ENCODE measurements at regions not wholly inside any gene's neighbourhood (a gene's known extent, or its start where the extent isn't known, plus 50 kb on each side); places are given as distances from the start of the nearest gene placed in this dataset.
"Not testable (repeated sequence)": the region's sequence is repeated elsewhere in the genome, so short reads cannot be mapped to it uniquely, and the experiment has no call there.

DNA sequence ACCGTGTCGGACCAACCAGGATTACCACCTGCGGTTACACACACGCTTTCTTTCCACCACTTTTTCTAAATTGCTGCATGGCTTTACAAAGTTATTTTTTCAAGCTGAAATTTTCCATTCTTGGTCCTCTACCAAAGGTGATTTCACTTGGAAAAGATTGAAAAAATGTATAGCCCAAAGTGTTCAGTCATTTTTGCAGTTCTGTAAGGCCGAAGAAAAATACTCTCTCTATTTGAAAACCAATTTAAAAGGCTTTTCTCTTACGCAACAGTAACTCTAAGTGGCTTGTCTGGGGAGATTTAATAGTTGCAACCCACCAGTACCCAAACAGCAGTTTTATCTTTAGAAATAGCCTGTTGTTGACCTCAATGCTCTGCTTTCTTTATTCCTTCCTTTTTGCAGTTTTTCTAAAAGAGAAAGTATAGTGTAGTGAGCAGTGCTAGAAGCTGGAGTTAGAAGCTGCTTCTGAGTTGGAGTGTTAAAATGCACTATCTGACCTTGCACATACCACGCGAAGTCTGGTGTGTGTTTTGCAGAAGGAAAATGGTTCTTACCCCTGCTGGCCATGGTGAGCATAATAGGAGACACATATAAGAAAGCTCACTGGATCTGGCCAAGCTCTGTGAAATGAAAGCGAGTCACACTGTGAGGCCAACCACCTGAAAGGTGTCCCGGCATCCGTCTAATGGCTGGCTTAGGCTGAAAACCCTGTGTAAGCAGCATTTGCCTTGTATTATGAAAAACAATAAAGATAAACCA, 201.0 kb upstream of the ADRA1D start:
- ChIA-PET CTCF (no interaction called here), POLR2A (no interaction called here)

DNA sequence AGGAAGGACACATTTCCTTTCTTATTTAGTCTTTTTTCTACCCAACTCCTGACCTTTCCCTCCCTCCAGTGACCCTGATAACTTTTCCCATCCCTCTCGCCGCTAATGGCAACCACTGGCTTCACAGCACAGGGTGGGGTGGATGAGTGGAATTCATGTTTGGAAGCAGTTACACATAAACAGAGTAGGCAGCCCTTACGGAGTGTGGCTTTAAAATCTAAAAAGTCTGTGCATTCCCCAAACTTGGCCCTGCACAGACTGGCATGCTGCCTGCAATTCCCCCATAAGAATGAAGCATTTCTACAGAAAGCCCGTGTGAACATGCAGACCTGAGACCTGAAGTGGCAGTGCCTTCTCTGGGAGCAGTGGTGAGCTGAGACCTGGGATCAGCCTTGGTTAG, 196.7 kb upstream of the ADRA1D start:
- CTCF ChIA-PET, result no interaction called here

DNA sequence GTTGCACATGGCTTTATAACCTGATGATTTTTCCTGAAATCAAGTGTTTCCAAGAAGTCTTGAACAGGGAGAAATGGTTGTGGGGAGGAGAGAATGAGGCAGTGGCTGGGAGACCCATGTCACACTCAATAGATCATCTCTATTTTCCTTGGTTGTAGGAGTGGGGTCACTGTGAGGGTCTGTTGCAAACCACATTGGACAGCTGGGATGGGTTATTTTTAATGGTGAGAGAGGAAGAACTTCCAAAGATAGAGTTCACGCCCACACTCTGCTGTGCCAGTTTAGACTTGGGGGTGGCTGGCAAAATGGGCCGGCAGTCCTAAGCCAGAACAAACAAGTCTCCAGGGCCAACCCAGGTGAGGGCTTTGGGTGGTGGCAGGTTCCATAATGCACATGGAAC, 196.2 kb upstream of the ADRA1D start:
- CTCF ChIA-PET, result no interaction called here
- POLR2A ChIA-PET, result no interaction called here

More for the DNA sequence above, 196.7 kb upstream of the ADRA1D start:
- POLR2A ChIA-PET, result no interaction called here

DNA sequence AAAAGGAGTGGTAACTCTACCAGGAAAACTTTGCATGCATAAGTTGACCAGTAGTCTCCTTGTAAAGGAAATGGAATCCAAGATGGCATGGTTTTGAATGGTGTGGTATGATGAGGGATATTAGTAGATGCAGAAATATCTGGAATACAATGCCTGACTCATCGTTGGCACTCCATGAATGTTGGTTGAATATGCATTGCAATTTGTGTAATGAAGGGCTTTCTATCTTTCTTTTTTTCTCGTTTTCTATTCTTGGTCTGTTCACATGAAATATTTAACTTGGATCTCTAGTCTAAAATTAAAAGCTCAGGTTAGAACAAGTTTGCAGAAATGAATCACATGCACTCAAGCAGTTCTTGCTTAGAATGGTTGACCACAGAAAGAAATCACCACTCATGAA, 195.3 kb upstream of the ADRA1D start:
- ChIA-PET CTCF (no interaction called here), POLR2A (no interaction called here)

- CTCF ChIA-PET, result no interaction called here
These were observed 193.9 kb upstream of the ADRA1D start for GRCh38 chr20:4443016-4443415.

DNA sequence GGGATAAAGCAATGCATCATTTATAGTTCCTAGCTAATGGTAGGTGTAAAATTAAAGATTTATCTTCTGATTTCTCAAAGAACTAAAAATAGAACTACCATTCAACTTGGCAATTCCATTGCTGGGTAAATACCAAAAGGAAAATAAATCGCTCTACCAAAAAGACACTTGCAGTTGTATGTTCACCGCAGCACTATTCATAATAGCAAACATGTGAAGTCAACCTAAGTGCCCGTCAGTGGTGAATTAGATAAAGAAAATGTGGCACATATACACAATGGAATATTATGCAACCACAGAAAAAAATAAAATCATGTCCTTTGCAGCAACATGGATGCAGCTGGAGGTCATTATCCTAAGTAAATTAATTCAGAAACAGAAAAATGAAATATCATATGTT, 192.8 kb upstream of the ADRA1D start:
- ChIA-PET POLR2A (no interaction called here), CTCF (interaction anchor here (0.6 kb wide), 1 partner anchor 175 kb away, joined by 4 read pairs; no protein-coding TSS in a partner anchor)

More at GRCh38 chr20:4443016-4443415, 193.9 kb upstream of the ADRA1D start:
- POLR2A ChIA-PET, result no interaction called here

- ChIA-PET POLR2A (no interaction called here), CTCF (no interaction called here)
These were observed 192.1 kb upstream of the ADRA1D start for GRCh38 chr20:4441191-4441590.

DNA sequence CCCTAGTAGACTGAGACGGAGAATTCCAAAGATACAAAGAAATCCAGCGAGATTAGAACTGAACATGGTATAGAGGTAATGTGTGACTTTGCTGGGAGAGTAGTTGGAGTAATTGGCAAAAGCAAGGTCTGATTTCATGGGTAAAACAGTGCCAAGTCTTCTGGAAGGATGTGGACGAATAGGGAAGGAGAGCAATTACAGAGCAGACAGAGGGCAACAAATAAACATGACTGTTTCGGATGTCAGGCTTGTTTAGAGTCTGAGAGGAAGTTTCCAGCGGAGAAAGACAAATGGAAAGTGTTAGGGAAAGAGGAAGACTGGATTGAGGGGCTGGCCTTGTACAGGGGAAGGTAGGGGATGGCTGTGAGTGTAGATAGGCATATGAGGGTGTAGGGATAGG, 190.4 kb upstream of the ADRA1D start:
- ChIA-PET POLR2A (no interaction called here), CTCF (no interaction called here)

DNA sequence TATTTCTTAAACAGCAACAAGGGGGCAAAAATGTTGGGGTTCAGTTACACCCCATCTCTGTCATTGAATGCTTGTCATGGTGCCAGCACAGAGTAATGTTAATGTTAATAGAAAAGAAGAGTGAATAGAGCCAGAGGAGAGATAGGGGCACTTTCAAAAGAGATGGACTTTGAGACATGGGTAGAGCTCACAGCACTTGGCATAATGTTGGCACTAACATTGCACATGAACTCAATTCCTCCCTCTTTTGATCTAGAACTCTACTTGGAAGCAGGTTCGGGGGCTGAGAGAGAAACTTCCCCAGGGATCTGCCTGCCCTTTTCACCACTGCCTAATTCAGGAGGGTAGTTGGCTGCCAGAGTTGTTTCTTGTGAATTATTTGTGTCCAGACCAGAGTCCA, 188.0 kb upstream of the ADRA1D start:
- CTCF ChIA-PET, result no interaction called here
- POLR2A ChIA-PET, result no interaction called here

DNA sequence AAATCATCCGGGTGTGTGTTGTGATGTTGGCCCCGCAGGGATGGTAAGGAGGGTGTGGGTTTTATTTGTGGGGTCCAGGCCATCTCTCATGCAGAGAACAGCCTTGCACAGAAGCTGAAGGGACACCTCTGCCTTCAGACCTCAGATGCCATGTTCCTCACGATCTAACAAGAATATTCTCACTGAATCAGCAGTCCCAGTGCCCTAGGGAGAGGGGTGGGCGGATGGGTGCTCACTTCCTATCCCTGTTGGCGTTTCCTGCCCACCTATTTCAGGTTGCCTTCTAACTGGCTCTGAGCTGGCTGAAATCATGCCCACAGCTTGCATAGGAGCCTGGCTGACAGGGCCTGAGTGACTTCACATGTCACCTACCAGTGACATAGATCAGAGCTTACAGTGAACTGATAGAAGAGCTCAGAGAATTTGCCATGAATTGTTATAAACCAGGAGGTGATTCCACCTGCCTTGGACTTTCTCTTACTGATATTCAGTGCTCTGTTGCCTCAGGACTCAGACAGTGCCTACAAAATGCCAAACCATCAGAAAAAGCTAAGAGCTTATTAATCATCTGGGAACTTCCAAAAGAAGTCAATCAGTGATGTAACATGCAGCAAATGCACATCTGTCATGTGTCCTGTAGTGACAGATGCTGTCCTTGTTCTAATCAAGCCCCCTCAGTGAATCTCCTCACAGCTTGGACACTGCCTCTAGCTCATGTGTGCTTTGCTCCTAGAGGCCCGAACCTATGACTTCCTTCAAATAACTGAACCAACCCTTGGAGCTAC, 186.8 kb upstream of the ADRA1D start:
- POLR2A ChIA-PET, result no interaction called here
- CTCF ChIA-PET, result no interaction called here

DNA sequence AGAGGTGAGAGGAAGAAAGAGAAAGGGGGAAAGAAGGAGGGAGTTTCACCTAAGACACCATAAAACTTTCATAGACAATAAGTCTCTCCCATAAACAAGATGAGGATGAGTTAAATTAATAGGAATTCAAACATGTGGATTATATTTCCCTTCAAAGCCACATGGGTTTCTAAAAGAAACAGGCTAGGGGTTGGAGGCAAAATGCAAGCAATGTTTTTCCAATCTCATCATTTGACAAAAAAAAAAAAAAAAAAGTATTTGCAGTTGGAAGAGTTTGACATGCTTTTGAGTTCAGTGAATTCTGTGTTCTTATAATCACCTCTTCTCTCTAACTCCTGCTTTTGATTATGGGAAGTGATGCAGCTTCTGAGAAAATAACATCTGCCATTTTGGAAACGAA, 186.1 kb upstream of the ADRA1D start:
- CTCF ChIA-PET, result no interaction called here
- POLR2A ChIA-PET, result no interaction called here

DNA sequence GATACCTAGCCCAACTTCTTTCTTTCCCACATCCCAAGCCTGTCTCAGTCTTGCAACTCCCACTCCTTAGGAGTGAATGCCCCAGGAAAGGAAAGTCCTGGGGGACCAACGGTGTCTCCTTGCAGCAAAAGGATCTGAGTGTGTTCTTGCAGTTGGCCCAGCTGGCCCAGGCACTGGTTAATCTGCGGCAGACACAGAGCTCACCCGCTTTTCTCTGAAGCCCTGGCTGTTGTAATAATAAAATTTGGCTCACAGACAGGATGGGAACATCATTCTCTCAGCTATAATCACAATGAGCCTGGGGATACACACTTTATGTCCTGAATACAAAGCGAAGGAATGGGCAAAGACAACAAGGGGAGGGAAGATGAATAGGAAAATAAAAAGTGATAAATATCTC, 185.6 kb upstream of the ADRA1D start:
- ChIA-PET POLR2A (no interaction called here), CTCF (no interaction called here)

- POLR2A ChIA-PET, result no interaction called here
- CTCF ChIA-PET, result no interaction called here
These were observed 182.4 kb upstream of the ADRA1D start for GRCh38 chr20:4431446-4431845.

DNA sequence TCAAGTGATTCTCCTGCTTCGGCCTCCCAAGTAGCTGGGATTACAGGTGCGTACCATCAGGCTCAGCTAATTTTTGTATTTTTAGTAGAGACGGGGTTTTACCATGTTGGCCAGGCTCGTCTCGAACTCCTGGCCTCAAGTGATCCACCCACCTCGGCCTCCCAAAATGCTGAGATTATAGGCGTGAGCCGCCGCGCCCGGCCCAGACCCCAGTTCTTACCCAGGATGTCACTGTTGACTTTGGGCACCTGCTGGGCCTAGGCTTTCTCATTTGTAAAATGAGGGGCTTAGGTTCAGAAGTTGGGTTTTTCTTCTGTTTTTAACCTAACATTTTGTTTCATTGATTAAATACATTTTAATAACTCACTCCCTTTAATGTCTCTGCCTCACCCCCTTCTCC, 181.7 kb upstream of the ADRA1D start:
- POLR2A ChIA-PET, CTCF ChIA-PET: not testable (repeated sequence)

DNA sequence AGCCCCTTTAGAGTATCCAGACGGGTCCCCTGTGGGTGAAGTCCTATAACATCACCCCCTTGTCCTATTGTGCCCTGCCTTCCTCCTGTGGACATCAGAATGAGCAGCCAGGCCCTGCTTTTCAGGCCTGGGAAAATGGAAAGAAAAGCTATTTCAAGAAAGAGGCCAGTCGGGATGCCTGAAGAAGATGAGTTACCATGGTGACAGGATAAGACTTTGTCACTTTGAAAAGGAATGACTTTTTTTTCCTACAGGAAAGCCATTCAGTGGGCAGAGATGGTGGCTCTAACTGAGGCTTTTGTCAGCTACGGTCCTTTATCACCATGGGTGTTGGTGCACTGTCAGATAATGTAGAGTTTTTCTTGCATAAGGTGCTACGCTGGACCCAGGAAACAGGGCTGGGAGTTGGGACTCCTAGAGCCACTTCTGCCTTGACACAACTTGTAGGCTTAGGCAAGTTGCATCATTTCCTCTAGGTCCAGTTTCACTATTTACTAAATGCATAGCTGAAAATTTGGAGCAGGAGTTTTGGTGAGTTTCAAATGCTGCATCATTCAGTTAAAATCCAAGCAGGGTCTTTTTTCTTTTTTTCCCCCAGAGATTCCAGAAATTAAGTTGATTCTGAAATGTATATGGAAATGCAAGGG, 179.0 kb upstream of the ADRA1D start:
- ChIA-PET CTCF (no interaction called here), POLR2A (no interaction called here)

DNA sequence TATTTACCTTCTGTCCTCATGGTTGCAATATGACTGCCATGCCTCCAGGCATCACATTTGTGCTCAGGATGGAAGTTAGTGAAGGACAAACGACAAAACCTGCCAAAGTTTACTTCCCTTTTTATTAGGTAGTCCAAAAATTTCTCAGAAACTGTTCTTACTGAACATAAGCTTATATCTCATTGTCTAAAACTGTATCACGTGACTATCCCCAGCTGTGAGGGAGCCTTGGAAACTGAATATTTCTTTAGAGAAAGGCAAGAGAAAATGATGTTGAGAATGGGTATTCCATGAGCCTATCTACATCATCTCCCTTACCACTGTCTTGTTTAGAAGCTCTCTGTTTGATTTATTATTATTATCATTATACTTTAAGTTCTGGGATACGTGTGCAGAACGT, 169.1 kb upstream of the ADRA1D start:
- POLR2A ChIA-PET, result no interaction called here
- CTCF ChIA-PET, result no interaction called here

- CTCF ChIA-PET, result no interaction called here
- POLR2A ChIA-PET, result no interaction called here
These were observed 166.2 kb upstream of the ADRA1D start for GRCh38 chr20:4415281-4415680.

DNA sequence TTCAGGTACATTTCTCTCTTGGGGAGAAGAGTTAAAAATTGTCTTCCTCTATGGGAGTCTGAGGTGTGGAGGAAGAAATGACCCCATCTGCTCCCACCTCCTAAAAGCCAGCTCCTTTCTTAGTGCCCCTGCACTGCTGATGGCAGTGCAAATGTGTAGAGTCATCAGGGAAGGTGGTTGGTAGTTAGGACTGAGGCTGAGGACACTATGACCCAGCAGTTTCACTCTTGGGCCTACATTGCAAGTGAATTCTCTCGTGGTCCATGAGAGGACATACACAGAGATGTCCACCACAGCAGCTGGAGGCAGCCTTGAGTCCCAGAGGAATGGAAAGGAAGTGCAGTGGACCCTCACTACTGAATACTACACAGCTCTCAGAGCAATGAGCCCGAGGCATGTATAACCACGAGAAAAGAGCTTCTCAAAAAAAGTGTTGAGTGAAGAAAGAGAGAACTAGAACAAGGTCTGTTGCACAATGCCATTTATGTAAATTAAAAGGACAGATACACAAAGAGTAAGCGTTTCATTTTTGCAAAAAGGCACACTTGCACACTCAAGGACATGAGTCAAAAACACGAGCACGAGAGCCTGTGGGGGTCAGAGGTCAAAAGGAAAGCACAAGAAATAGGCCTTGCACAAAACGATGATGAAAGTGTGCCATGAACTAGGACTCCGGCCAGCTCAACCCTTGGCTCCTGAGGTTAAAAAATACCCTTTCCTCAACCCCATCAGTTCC, 164.4 kb upstream of the ADRA1D start:
- CTCF ChIA-PET, result no interaction called here

GRCh38 chr20:4412216-4412615, 163.1 kb upstream of the ADRA1D start:
- ChIA-PET POLR2A (no interaction called here), CTCF (no interaction called here)

More for the DNA sequence above, 164.4 kb upstream of the ADRA1D start:
- POLR2A ChIA-PET, result no interaction called here

GRCh38 chr20:4411744-4412143, 162.7 kb upstream of the ADRA1D start:
- CTCF ChIA-PET, result no interaction called here
- POLR2A ChIA-PET, result no interaction called here

- CTCF ChIA-PET, result interaction anchor here (0.6 kb wide), 1 partner anchor 925 kb away, joined by 3 read pairs; no protein-coding TSS in a partner anchor
- POLR2A ChIA-PET, result no interaction called here
These were observed 157.5 kb upstream of the ADRA1D start for GRCh38 chr20:4406627-4407026.
